H1 (cell line): ENCODE measurements at regions not wholly inside any gene's neighbourhood (a gene's known extent, or its start where the extent isn't known, plus 50 kb on each side); places are given as distances from the start of the nearest gene placed in this dataset.

ENCODE experiments used
- CTCF ChIA-PET: fragments of 300-600 bp; sonication (Branson Sonifier 250); formaldehyde crosslinking; loops from one replicate; lab custom pipeline; 2021; ENCODE audit not compliant: partially characterized antibody; lab: Charles Lee
- POLR2A ChIA-PET: fragments of 300-600 bp; sonication (Branson Sonifier 250); formaldehyde crosslinking; loops from one replicate; lab custom pipeline; 2021; ENCODE audit warnings: inconsistent platforms; ENCODE audit not compliant: partially characterized antibody; lab: Charles Lee
- DNase-seq, 2 experiments: peaks; one replicate each; pipeline versions ENCODE4 v3.0.0 to v3.0.0-alpha.2; 2010 to 2022; ENCODE audit warnings: low spot score in 2 of 2, low read depth in 1 of 2, mixed read lengths in 1 of 2
- FAIRE-seq: peaks from 2 replicates; lab custom pipeline; 2011; peaks lifted over from hg19 to GRCh38; lab: Jason Lieb, UNC
- H2AFZ ChIP-seq: 2 replicates; pipeline ENCODE4 v1.8.1; 2012; ENCODE audit warnings: low read length, inconsistent platforms
- H2AK5ac ChIP-seq: 2 replicates; pipeline ENCODE4 v1.6.1; 2013; ENCODE audit warnings: low read depth, low read length
- H2BK120ac ChIP-seq: replicated peaks from 2 replicates; pipeline ENCODE3; 2013; ENCODE audit warnings: low read depth, low read length, inconsistent platforms
- H2BK12ac ChIP-seq: 2 replicates; pipeline ENCODE4 v1.6.1; 2013; ENCODE audit warnings: low read depth, low read length
- H2BK15ac ChIP-seq: 2 replicates; pipeline ENCODE4 v1.6.1; 2013; ENCODE audit warnings: low read length
- H2BK20ac ChIP-seq: 2 replicates; pipeline ENCODE4 v1.6.1; 2013; ENCODE audit warnings: low read length
- H2BK5ac ChIP-seq: 2 replicates; pipeline ENCODE4 v1.6.1; 2013; ENCODE audit warnings: low read depth, low read length
- H3K14ac ChIP-seq: 2 replicates; pipeline ENCODE4 v1.6.1; 2013; ENCODE audit warnings: inconsistent platforms; ENCODE audit not compliant: insufficient read length
- H3K18ac ChIP-seq: 2 replicates; pipeline ENCODE4 v1.6.1; 2013; ENCODE audit warnings: low read length; ENCODE audit errors: extremely low read depth
- H3K23ac ChIP-seq: 2 replicates; pipeline ENCODE4 v1.6.1; 2013; ENCODE audit warnings: inconsistent platforms; ENCODE audit not compliant: insufficient read length
- H3K23me2 ChIP-seq: 2 replicates; pipeline ENCODE4 v1.6.1; 2013; ENCODE audit warnings: low read depth, low read length
- H3K27ac ChIP-seq: 2 replicates; pipeline ENCODE4 v1.6.1; 2011; ENCODE audit warnings: low read depth, low read length, inconsistent platforms
- H3K27me3 ChIP-seq, 4 experiments: replicated peaks in 1 of 4; 1 replicate in 1 of 4; 2 replicates in 3 of 4; pipeline versions ENCODE4 v1.6.1 to v1.8.1; 2011 to 2013; ENCODE audit warnings: low read length in 3 of 4, mild to moderate bottlenecking in 3 of 4, inconsistent platforms in 2 of 4, mixed read lengths in 2 of 4, moderate library complexity in 1 of 4; ENCODE audit not compliant: control insufficient read depth in 3 of 4, insufficient read depth in 3 of 4; ENCODE audit errors: extremely low read depth in 1 of 4
- H3K36me3 ChIP-seq, 4 experiments: 2 replicates each; pipeline versions ENCODE4 v1.6.1 to v1.8.1; 2011 to 2013; ENCODE audit warnings: mild to moderate bottlenecking in 4 of 4, low read length in 3 of 4, moderate library complexity in 2 of 4, control low read depth in 1 of 4, inconsistent platforms in 1 of 4; ENCODE audit not compliant: insufficient read depth in 4 of 4, control insufficient read depth in 2 of 4
- H3K4ac ChIP-seq: replicated peaks from 2 replicates; pipeline ENCODE3; 2013; ENCODE audit warnings: low read length, low read depth, mixed read lengths, inconsistent platforms; ENCODE audit not compliant: insufficient read length
- H3K4me1 ChIP-seq, 4 experiments: replicated peaks in 1 of 4; 1 replicate in 1 of 4; 2 replicates in 3 of 4; pipeline versions ENCODE4 v1.6.1 to v1.8.1; 2011 to 2013; ENCODE audit warnings: low read length in 3 of 4, inconsistent platforms in 2 of 4, mixed read lengths in 1 of 4; ENCODE audit not compliant: insufficient read depth in 4 of 4, control insufficient read depth in 3 of 4
- H3K4me2 ChIP-seq, 2 experiments: 2 replicates each; pipeline versions ENCODE4 v1.6.1 to v1.8.1; 2011 to 2013; ENCODE audit warnings: low read depth in 2 of 2, low read length in 2 of 2, control low read depth in 1 of 2, inconsistent platforms in 1 of 2, mild to moderate bottlenecking in 1 of 2; ENCODE audit not compliant: insufficient read depth in 1 of 2
- H3K4me3 ChIP-seq, 4 experiments: fragments of 200-600, 300-600 bp in 1 of 4; sonication (generic), shearing (Covaris generic), sonication (Bioruptor Twin) in 1 of 4; 2 replicates each; pipeline versions ENCODE4 v1.5.1 to v1.8.1; 2011 to 2016; ENCODE audit warnings: low read length in 4 of 4, low read depth in 3 of 4, control low read depth in 2 of 4, inconsistent platforms in 2 of 4, mild to moderate bottlenecking in 2 of 4, mixed read lengths in 1 of 4, moderate library complexity in 1 of 4; ENCODE audit not compliant: insufficient read depth in 2 of 4; ENCODE audit errors: extremely low read depth in 1 of 4
- H3K56ac ChIP-seq: replicated peaks from 2 replicates; pipeline ENCODE3; 2013; ENCODE audit warnings: low read depth, mild to moderate bottlenecking, mixed read lengths, low read length, inconsistent platforms; ENCODE audit not compliant: insufficient read length
- H3K79me1 ChIP-seq: 2 replicates; pipeline ENCODE4 v1.6.1; 2013; ENCODE audit warnings: low read depth, low read length, control low read depth
- H3K79me2 ChIP-seq, 2 experiments: 2 replicates each; pipeline versions ENCODE4 v1.6.1 to v1.8.1; 2012 to 2013; ENCODE audit warnings: low read length in 2 of 2, mild to moderate bottlenecking in 2 of 2, inconsistent platforms in 1 of 2; ENCODE audit not compliant: insufficient read depth in 2 of 2, control insufficient read depth in 1 of 2
- H3K9ac ChIP-seq, 4 experiments: replicated peaks in 1 of 4; 1 replicate in 1 of 4; 2 replicates in 3 of 4; pipeline versions ENCODE4 v1.6.1 to v1.8.1; 2011 to 2013; ENCODE audit warnings: low read depth in 3 of 4, low read length in 3 of 4, control low read depth in 2 of 4, mild to moderate bottlenecking in 2 of 4, moderate library complexity in 2 of 4, inconsistent platforms in 1 of 4; ENCODE audit errors: extremely low read depth in 1 of 4
- H3K9me3 ChIP-seq, 2 experiments: 2 replicates each; pipeline versions ENCODE4 v1.6.1 to v1.8.1; 2012 to 2013; ENCODE audit warnings: mild to moderate bottlenecking in 2 of 2, moderate library complexity in 2 of 2, control low read depth in 1 of 2, inconsistent platforms in 1 of 2, low read depth in 1 of 2, low read length in 1 of 2, mixed read lengths in 1 of 2; ENCODE audit not compliant: insufficient read depth in 2 of 2
- H4K20me1 ChIP-seq, 2 experiments: replicated peaks in 1 of 2; 2 replicates each; pipeline versions ENCODE3 to v1.8.1; 2011 to 2013; ENCODE audit warnings: inconsistent platforms in 2 of 2, low read length in 2 of 2, mild to moderate bottlenecking in 1 of 2; ENCODE audit not compliant: insufficient read depth in 2 of 2, control insufficient read depth in 1 of 2
- H4K5ac ChIP-seq: 2 replicates; pipeline ENCODE4 v1.6.1; 2013; ENCODE audit warnings: low read length, low read depth, mixed read lengths, inconsistent platforms; ENCODE audit not compliant: insufficient read length
- H4K8ac ChIP-seq: 2 replicates; pipeline ENCODE4 v1.8.0; 2013; ENCODE audit warnings: mild to moderate bottlenecking, moderate library complexity, low read length, inconsistent platforms; ENCODE audit not compliant: insufficient read depth; ENCODE audit errors: extremely low read depth
- H4K91ac ChIP-seq: replicated peaks from 2 replicates; pipeline ENCODE3; 2013; ENCODE audit warnings: low read length, mixed read lengths, inconsistent platforms; ENCODE audit not compliant: insufficient read length
- RFX5 ChIP-seq: IDR thresholded peaks from 2 replicates; pipeline ENCODE4 v1.6.1; 2011; ENCODE audit warnings: low read depth, low read length, improper control_type of control experiment, borderline replicate concordance
- WGBS, 2 experiments: shearing (Covaris generic) in 1 of 2; methylation state at CpG; one replicate each; pipeline versions ENCODE4 v1.1.6 to v1.1.7; 2013 to 2015; ENCODE audit warnings: low lambda C conversion rate in 2 of 2, mixed read lengths in 2 of 2, inconsistent platforms in 1 of 2, low coverage in 1 of 2, missing lambda C conversion rate in 1 of 2; ENCODE audit not compliant: insufficient replicate concordance in 2 of 2, insufficient coverage in 1 of 2, insufficient read length in 1 of 2; ENCODE audit errors: extremely low coverage in 1 of 2, missing lambda C conversion rate in 1 of 2; 5-methylcytosine and 5-hydroxymethylcytosine counted together

- ChIA-PET POLR2A (no interaction called here), CTCF (no interaction called here)
- Histone ChIP-seq H3K14ac (no peak overlapping the region), H3K4me1 (no peaks in the 10 kb centered on the region), H3K56ac (no peak overlapping the region), H3K18ac (no peak overlapping the region), H3K23ac (no peak overlapping the region), H2BK20ac (no peak overlapping the region), H4K8ac (no peak overlapping the region), H4K91ac (no peak overlapping the region), H3K9me3 (no peaks in the 10 kb centered on the region), H3K4me2 (no peak overlapping the region), H2AFZ (no peak overlapping the region), H4K5ac (no peak overlapping the region), H3K23me2 (no peaks in the 10 kb centered on the region), H3K79me1 (no peaks in the 10 kb centered on the region), H2BK15ac (no peak overlapping the region), H3K79me2 (no peaks in the 10 kb centered on the region), H3K27me3 (peaks cover 0 to 1% (median 0%) of the 10 kb centered on the region in 4 experiments; a peak in 2 of 7 replicates), H2AK5ac (no peak overlapping the region), H3K36me3 (no peaks in the 10 kb centered on the region), H2BK12ac (no peak overlapping the region), H4K20me1 (no peaks in the 10 kb centered on the region), H3K27ac (no peak overlapping the region), H2BK120ac (no peak overlapping the region), H2BK5ac (no peak overlapping the region), H3K4ac (no peak overlapping the region), H3K4me3 (no peak overlapping the region), H3K9ac (no peak overlapping the region)
- DNase-seq (no peak), FAIRE-seq (no peak)
- no peak for TF ChIP-seq RFX5
- 93% methylated on average over 10 of the region's 10 CpGs; no CpG with 5 or more reads in 1 of the 2 experiments for WGBS, 2 experiments
Measured at GRCh38 chr14:65850429-65851135, 438.1 kb downstream of the FUT8 start.
